Erythroblast (primary cell): ENCODE measurements at regions not wholly inside any gene's neighbourhood (a gene's known extent, or its start where the extent isn't known, plus 50 kb on each side); places are given as distances from the start of the nearest gene placed in this dataset.

Experiments used
- GATA1 ChIP-seq: IDR thresholded peaks from 2 replicates; pipeline ENCODE4 v1.6.1; 2011; ENCODE audit warnings: low read depth, mild to moderate bottlenecking, control low read depth, low read length, moderate library complexity
- POLR2A ChIP-seq: IDR thresholded peaks from 2 replicates; pipeline ENCODE4 v1.6.1; 2011; ENCODE audit warnings: mild to moderate bottlenecking, low read length

DNA sequence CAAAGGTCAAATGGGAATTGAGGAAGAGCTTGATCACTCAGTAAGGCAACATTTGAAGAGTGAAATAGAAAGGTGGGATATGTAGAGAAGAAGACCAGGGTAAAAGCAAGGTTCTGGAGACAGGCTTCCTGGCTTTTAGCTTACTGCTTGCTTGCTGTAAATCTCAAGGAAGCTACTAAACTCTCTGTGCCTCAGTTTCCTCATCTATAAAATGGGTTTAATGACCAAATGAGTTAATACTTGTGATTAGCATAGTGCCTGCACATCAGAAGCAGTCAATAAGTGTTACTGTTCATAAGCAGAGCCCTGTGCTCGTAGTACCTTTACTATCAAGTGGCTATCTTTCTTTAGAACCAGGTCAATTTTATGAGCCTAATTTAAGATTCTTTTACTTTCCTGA is 222.2 kb upstream of the ITGA4 start:
- TF ChIP-seq POLR2A (no peak), GATA1 (no peak)
